ENCODE measurements at regions not wholly inside any gene's neighbourhood (a gene's known extent, or its start where the extent isn't known, plus 50 kb on each side); places are given as distances from the start of the nearest gene placed in this dataset.
"Not testable (repeated sequence)": the region's sequence is repeated elsewhere in the genome, so short reads cannot be mapped to it uniquely, and the experiment has no call there.

DNA sequence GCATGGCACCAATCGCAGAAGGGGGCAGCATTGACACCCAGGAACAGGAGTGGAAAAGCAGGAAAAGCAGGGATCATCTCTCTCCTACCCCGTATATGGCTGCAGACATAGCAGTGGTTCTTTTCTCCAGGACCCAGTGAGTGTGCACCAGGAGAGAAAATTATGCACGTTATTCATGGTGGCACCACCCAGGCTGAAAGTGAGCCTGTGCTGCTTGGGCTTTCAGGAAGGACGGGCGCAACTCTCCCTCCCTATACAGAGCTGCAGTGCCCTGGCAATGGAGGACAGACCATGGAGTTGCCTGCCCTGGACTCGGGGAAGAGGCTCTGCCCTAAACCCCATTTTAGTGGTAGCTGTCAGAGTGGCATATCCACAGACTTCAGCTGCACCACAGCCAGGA is 132.1 kb downstream of the PPIAL4A start:
- not testable (repeated sequence) for H3K14ac ChIP-seq (ENCODE audit: low read length in 2 of 2); H3K9me3 ChIP-seq (ENCODE audit: control insufficient read depth, low read length); H4K91ac ChIP-seq (ENCODE audit: low read length); DNase-seq; H3K27ac ChIP-seq (ENCODE audit: low read length, poor library complexity, severe bottlenecking); H3K4me3 ChIP-seq (ENCODE audit: insufficient read depth in 1 of 2, low read depth in 1 of 2, low read length in 2 of 2); H3K27me3 ChIP-seq (ENCODE audit: control insufficient read depth in 1 of 2, insufficient read depth in 1 of 2, low read length in 2 of 2); H3K9ac ChIP-seq (ENCODE audit: low read length); H3K23ac ChIP-seq (ENCODE audit: low read length in 2 of 2); H4K8ac ChIP-seq (ENCODE audit: low read length); H3K79me1 ChIP-seq (replicated peaks; ENCODE audit: low read length, poor library complexity, severe bottlenecking); H2BK5ac ChIP-seq (ENCODE audit: low read depth, low read length, poor library complexity, severe bottlenecking); H2BK12ac ChIP-seq (ENCODE audit: low read length in 2 of 2); H2AK5ac ChIP-seq (ENCODE audit: low read length, severe bottlenecking); H3K36me3 ChIP-seq (ENCODE audit: control insufficient read depth in 1 of 2, insufficient read depth in 2 of 2, low read depth in 1 of 2, low read length in 2 of 2); H2AFZ ChIP-seq (ENCODE audit: low read depth, low read length); H3K4me2 ChIP-seq (ENCODE audit: low read length, poor library complexity, severe bottlenecking); H2BK120ac ChIP-seq (ENCODE audit: low read depth, low read length); H3K4ac ChIP-seq (ENCODE audit: low read depth in 1 of 2, low read length in 2 of 2); H3K18ac ChIP-seq (ENCODE audit: low read depth in 1 of 2, low read length in 2 of 2); H3K4me1 ChIP-seq (ENCODE audit: control insufficient read depth, insufficient read depth, low read depth, low read length); H2BK15ac ChIP-seq (ENCODE audit: low read depth, poor library complexity, severe bottlenecking)
- 0% methylated on average over 1 of the region's 6 CpGs for WGBS

DNA sequence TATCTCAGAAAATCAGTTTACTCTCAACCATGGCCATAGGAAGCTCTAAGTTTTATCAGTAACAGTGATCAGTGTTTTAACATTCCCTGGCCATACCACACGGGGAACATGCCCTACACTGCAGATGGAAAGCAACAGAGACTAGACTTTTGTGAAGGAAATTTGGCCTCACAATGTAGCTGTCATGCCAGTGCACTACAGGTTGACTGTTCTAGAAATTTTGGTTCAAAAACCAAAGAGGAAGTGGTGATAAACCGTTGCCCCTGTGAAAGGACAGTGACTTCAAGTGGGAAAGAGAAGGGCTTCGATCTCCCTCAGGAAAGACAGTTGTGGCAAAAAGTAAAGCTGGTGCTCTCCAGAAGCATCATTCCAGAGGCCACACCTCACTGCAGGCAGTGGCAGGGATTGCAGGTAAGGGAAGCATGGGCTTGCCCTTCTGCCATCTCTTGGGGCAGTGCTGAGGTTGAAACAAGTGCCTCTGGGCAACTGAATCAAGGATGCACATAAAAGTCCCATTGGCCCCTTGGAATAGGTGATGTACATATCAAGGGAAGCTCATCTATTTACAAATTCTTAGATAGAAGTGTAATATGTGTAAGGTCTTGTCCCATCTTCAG is 143.4 kb downstream of the PPIAL4A start:
- not testable (repeated sequence) for H3K23ac ChIP-seq (ENCODE audit: low read length in 2 of 2); H3K79me1 ChIP-seq (replicated peaks; ENCODE audit: low read length, poor library complexity, severe bottlenecking); H2AK5ac ChIP-seq (ENCODE audit: low read length, severe bottlenecking); H4K91ac ChIP-seq (ENCODE audit: low read length); H3K9me3 ChIP-seq (ENCODE audit: control insufficient read depth, low read length); H3K9ac ChIP-seq (ENCODE audit: low read length); H4K8ac ChIP-seq (ENCODE audit: low read length); H3K4me1 ChIP-seq (ENCODE audit: control insufficient read depth, insufficient read depth, low read depth, low read length); H3K14ac ChIP-seq (ENCODE audit: low read length in 2 of 2); DNase-seq; H3K27ac ChIP-seq (ENCODE audit: low read length, poor library complexity, severe bottlenecking); H2BK120ac ChIP-seq (ENCODE audit: low read depth, low read length); H2BK12ac ChIP-seq (ENCODE audit: low read length in 2 of 2); H2BK15ac ChIP-seq (ENCODE audit: low read depth, poor library complexity, severe bottlenecking); H3K36me3 ChIP-seq (ENCODE audit: control insufficient read depth in 1 of 2, insufficient read depth in 2 of 2, low read depth in 1 of 2, low read length in 2 of 2); H2BK5ac ChIP-seq (ENCODE audit: low read depth, low read length, poor library complexity, severe bottlenecking); H3K18ac ChIP-seq (ENCODE audit: low read depth in 1 of 2, low read length in 2 of 2); H3K4ac ChIP-seq (ENCODE audit: low read depth in 1 of 2, low read length in 2 of 2); H3K4me2 ChIP-seq (ENCODE audit: low read length, poor library complexity, severe bottlenecking); H3K4me3 ChIP-seq (ENCODE audit: insufficient read depth in 1 of 2, low read depth in 1 of 2, low read length in 2 of 2); H2AFZ ChIP-seq (ENCODE audit: low read depth, low read length); H3K27me3 ChIP-seq (ENCODE audit: control insufficient read depth in 1 of 2, insufficient read depth in 1 of 2, low read length in 2 of 2)
- WGBS = 60% methylated on average over 1 of the region's 3 CpGs

DNA sequence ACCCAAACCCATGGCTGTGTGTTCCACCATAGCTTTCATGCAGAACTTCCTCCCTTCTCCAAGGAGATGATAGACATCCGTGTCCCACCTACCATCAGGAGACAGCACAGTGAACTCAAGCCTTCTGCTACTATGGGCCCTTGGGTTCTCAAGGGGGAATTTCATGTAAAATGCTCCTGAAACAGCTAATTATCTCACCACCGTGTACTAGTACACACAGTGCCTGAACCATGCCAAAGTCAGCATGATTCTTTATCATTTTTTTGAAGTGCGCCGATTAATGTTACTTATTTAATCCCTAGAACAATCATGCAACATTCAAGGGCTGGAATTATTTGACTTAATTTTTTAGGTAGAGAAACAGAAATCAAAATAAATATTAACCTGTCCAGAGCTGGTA is 147.2 kb downstream of the PPIAL4A start:
- not testable (repeated sequence) for H3K27ac ChIP-seq (ENCODE audit: low read length, poor library complexity, severe bottlenecking); H3K9ac ChIP-seq (ENCODE audit: low read length); H3K14ac ChIP-seq (ENCODE audit: low read length in 2 of 2); H2BK12ac ChIP-seq (ENCODE audit: low read length in 2 of 2); H2BK5ac ChIP-seq (ENCODE audit: low read depth, low read length, poor library complexity, severe bottlenecking); H3K4me3 ChIP-seq (ENCODE audit: insufficient read depth in 1 of 2, low read depth in 1 of 2, low read length in 2 of 2); H2BK15ac ChIP-seq (ENCODE audit: low read depth, poor library complexity, severe bottlenecking); H3K79me1 ChIP-seq (replicated peaks; ENCODE audit: low read length, poor library complexity, severe bottlenecking); H4K8ac ChIP-seq (ENCODE audit: low read length); H3K23ac ChIP-seq (ENCODE audit: low read length in 2 of 2); H3K4me2 ChIP-seq (ENCODE audit: low read length, poor library complexity, severe bottlenecking); H3K4me1 ChIP-seq (ENCODE audit: control insufficient read depth, insufficient read depth, low read depth, low read length); H3K36me3 ChIP-seq (ENCODE audit: control insufficient read depth in 1 of 2, insufficient read depth in 2 of 2, low read depth in 1 of 2, low read length in 2 of 2); H4K91ac ChIP-seq (ENCODE audit: low read length); DNase-seq; H3K4ac ChIP-seq (ENCODE audit: low read depth in 1 of 2, low read length in 2 of 2); H3K27me3 ChIP-seq (ENCODE audit: control insufficient read depth in 1 of 2, insufficient read depth in 1 of 2, low read length in 2 of 2); H2AK5ac ChIP-seq (ENCODE audit: low read length, severe bottlenecking); H3K9me3 ChIP-seq (ENCODE audit: control insufficient read depth, low read length); H2AFZ ChIP-seq (ENCODE audit: low read depth, low read length); H2BK120ac ChIP-seq (ENCODE audit: low read depth, low read length); H3K18ac ChIP-seq (ENCODE audit: low read depth in 1 of 2, low read length in 2 of 2)
- no CpG with 5 or more reads among the region's 4 CpGs for WGBS

- not testable (repeated sequence) for H2AFZ ChIP-seq (ENCODE audit: low read depth, low read length); H3K4me3 ChIP-seq (ENCODE audit: insufficient read depth in 1 of 2, low read depth in 1 of 2, low read length in 2 of 2); H3K9ac ChIP-seq (ENCODE audit: low read length); H3K9me3 ChIP-seq (ENCODE audit: control insufficient read depth, low read length); H4K91ac ChIP-seq (ENCODE audit: low read length); H3K4me1 ChIP-seq (ENCODE audit: control insufficient read depth, insufficient read depth, low read depth, low read length); H3K36me3 ChIP-seq (ENCODE audit: control insufficient read depth in 1 of 2, insufficient read depth in 2 of 2, low read depth in 1 of 2, low read length in 2 of 2); H2AK5ac ChIP-seq (ENCODE audit: low read length, severe bottlenecking); H3K23ac ChIP-seq (ENCODE audit: low read length in 2 of 2); H3K4me2 ChIP-seq (ENCODE audit: low read length, poor library complexity, severe bottlenecking); H3K27ac ChIP-seq (ENCODE audit: low read length, poor library complexity, severe bottlenecking); H2BK120ac ChIP-seq (ENCODE audit: low read depth, low read length); DNase-seq; H2BK5ac ChIP-seq (ENCODE audit: low read depth, low read length, poor library complexity, severe bottlenecking); H3K18ac ChIP-seq (ENCODE audit: low read depth in 1 of 2, low read length in 2 of 2); H3K14ac ChIP-seq (ENCODE audit: low read length in 2 of 2); H2BK15ac ChIP-seq (ENCODE audit: low read depth, poor library complexity, severe bottlenecking); H4K8ac ChIP-seq (ENCODE audit: low read length); H3K27me3 ChIP-seq (ENCODE audit: control insufficient read depth in 1 of 2, insufficient read depth in 1 of 2, low read length in 2 of 2); H3K79me1 ChIP-seq (replicated peaks; ENCODE audit: low read length, poor library complexity, severe bottlenecking); H3K4ac ChIP-seq (ENCODE audit: low read depth in 1 of 2, low read length in 2 of 2); H2BK12ac ChIP-seq (ENCODE audit: low read length in 2 of 2)
- WGBS = no CpG with 5 or more reads among the region's 4 CpGs
These were observed 143.2 kb downstream of the FAM72B start for GRCh38 chr1:121040974-121041373.

Data from mesenchymal stem cell (in vitro differentiated cells and primary cell).